ENCODE measurements at regions not wholly inside any gene's neighbourhood (a gene's known extent, or its start where the extent isn't known, plus 50 kb on each side); places are given as distances from the start of the nearest gene placed in this dataset.

DNA sequence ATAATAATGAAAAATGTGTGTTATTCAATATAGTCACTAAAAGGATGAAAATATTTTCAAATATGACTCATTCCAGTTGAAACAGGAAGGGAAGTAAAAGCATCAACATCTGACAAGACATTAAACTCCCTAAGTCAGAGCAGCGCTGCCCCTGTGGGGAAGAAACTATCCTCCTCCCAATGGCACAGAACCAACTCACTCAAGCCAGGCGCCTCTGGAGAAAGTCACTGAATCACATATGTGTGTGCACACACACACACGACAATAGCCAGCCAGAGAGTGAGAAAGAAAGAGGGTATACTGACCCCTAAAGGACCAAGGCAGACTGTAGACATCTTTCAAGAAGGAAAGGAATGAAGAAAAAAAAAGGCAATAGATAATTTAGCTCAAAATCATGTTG is 126.9 kb downstream of the SETD4 start:
- no peak overlapping the region for H3K4me3 Mint-ChIP-seq
- H3K9ac ChIP-seq (ENCODE audit: insufficient read depth, low read length, poor library complexity, severe bottlenecking), result peak overlapping the region; percentile 39
- H3K27ac ChIP-seq (ENCODE audit: low read depth in 1 of 2, low read length in 2 of 2), result peak overlapping the region; percentile 11 to 85
- TF ChIP-seq, protein P1, sequence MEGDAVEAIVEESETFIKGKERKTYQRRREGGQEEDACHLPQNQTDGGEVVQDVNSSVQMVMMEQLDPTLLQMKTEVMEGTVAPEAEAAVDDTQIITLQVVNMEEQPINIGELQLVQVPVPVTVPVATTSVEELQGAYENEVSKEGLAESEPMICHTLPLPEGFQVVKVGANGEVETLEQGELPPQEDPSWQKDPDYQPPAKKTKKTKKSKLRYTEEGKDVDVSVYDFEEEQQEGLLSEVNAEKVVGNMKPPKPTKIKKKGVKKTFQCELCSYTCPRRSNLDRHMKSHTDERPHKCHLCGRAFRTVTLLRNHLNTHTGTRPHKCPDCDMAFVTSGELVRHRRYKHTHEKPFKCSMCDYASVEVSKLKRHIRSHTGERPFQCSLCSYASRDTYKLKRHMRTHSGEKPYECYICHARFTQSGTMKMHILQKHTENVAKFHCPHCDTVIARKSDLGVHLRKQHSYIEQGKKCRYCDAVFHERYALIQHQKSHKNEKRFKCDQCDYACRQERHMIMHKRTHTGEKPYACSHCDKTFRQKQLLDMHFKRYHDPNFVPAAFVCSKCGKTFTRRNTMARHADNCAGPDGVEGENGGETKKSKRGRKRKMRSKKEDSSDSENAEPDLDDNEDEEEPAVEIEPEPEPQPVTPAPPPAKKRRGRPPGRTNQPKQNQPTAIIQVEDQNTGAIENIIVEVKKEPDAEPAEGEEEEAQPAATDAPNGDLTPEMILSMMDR (IDR thresholded peaks at IDR 0.05), result peak; percentile 53
- H3K9me3 Mint-ChIP-seq, result no peaks in the 10 kb centered on the region
- H3K36me3 Mint-ChIP-seq, result no peaks in the 10 kb centered on the region
- peak overlapping the region; percentile 53 for H3K4me2 ChIP-seq (replicated peaks; ENCODE audit: extremely low read depth, low read length, poor library complexity, severe bottlenecking)
- DNase-seq, result peak; percentile 89 to 95 (median 94)
- H3K27me3 ChIP-seq (ENCODE audit: control insufficient read depth in 2 of 2, insufficient read depth in 2 of 2, low read length in 2 of 2), result no peaks in the 10 kb centered on the region
- no peak overlapping the region for H3K27ac Mint-ChIP-seq
- intact Hi-C loops (cut with micrococcal nuclease), result loop anchor here in 1 of 2 donors (5.0 kb wide), 2 partner anchors 886 to 1046 kb away; partner anchors contain the start of gene RUNX1
- H3K36me3 ChIP-seq (replicated peaks in 1 of 2; ENCODE audit: control insufficient read depth in 1 of 2, insufficient read depth in 2 of 2, low read length in 2 of 2), result no peaks in the 10 kb centered on the region
- peak overlapping the region in 1 of 3 experiments; percentile 5 for H3K4me3 ChIP-seq (replicated peaks in 1 of 3; ENCODE audit: low read depth in 2 of 3, low read length in 3 of 3)
- H3K9me3 ChIP-seq (replicated peaks in 1 of 2; ENCODE audit: control insufficient read depth in 1 of 2, insufficient read depth in 1 of 2, low read length in 2 of 2), result no peaks in the 10 kb centered on the region
- H3K79me2 ChIP-seq (ENCODE audit: insufficient read depth, low read length), result no peaks in the 10 kb centered on the region
- no peak overlapping the region for H2AFZ ChIP-seq (ENCODE audit: insufficient read depth, low read depth, low read length, poor library complexity, severe bottlenecking)
- H3K27me3 Mint-ChIP-seq (ENCODE audit: low read depth in 3 of 3), result no peaks in the 10 kb centered on the region
- no peaks in the 10 kb centered on the region for H4K20me1 ChIP-seq (ENCODE audit: insufficient read depth, low read length)
- no peaks in the 10 kb centered on the region for H3K4me1 Mint-ChIP-seq
- WGBS (ENCODE audit: insufficient coverage), result no CpG with 5 or more reads among the region's 3 CpGs
- H3K4me1 ChIP-seq (ENCODE audit: control insufficient read depth in 1 of 2, insufficient read depth in 2 of 2, low read length in 2 of 2), result peaks cover 27 to 32% of the 10 kb centered on the region in 2 donors

GRCh38 chr21:35932232-35932911 is 128.0 kb downstream of the SETD4 start:
- Mint-ChIP-seq H3K27ac (no peak overlapping the region), H3K27me3 (ENCODE audit: low read depth in 3 of 3) (no peaks in the 10 kb centered on the region), H3K9me3 (no peaks in the 10 kb centered on the region), H3K4me1 (no peaks in the 10 kb centered on the region), H3K4me3 (no peak overlapping the region), H3K36me3 (no peaks in the 10 kb centered on the region)
- Histone ChIP-seq H3K79me2 (ENCODE audit: insufficient read depth, low read length) (no peaks in the 10 kb centered on the region), H3K4me3 (replicated peaks in 1 of 3; ENCODE audit: low read depth in 2 of 3, low read length in 3 of 3) (peak overlapping the region in 1 of 3 experiments; percentile 15), H3K27ac (ENCODE audit: low read depth in 1 of 2, low read length in 2 of 2) (peak overlapping the region; percentile 83 to 85), H3K27me3 (ENCODE audit: control insufficient read depth in 2 of 2, insufficient read depth in 2 of 2, low read length in 2 of 2) (no peaks in the 10 kb centered on the region), H3K4me2 (replicated peaks; ENCODE audit: extremely low read depth, low read length, poor library complexity, severe bottlenecking) (peak overlapping the region; percentile 53), H2AFZ (ENCODE audit: insufficient read depth, low read depth, low read length, poor library complexity, severe bottlenecking) (no peak overlapping the region), H3K36me3 (replicated peaks in 1 of 2; ENCODE audit: control insufficient read depth in 1 of 2, insufficient read depth in 2 of 2, low read length in 2 of 2) (no peaks in the 10 kb centered on the region), H3K9me3 (replicated peaks in 1 of 2; ENCODE audit: control insufficient read depth in 1 of 2, insufficient read depth in 1 of 2, low read length in 2 of 2) (no peaks in the 10 kb centered on the region), H3K4me1 (ENCODE audit: control insufficient read depth in 1 of 2, insufficient read depth in 2 of 2, low read length in 2 of 2) (peaks cover 27 to 32% of the 10 kb centered on the region in 2 donors), H3K9ac (ENCODE audit: insufficient read depth, low read length, poor library complexity, severe bottlenecking) (peak overlapping the region; percentile 39), H4K20me1 (ENCODE audit: insufficient read depth, low read length) (no peaks in the 10 kb centered on the region)
- TF ChIP-seq, protein P1 (IDR thresholded peaks at IDR 0.05), result no peak
- 3% methylated on average over 5 of the region's 11 CpGs for WGBS (ENCODE audit: insufficient coverage)
- intact Hi-C loops (cut with micrococcal nuclease), result loop anchor here in 1 of 2 donors (5.0 kb wide), 2 partner anchors 885 to 1045 kb away; partner anchors contain the start of gene RUNX1
- peak; percentile 97 to 99 (median 98) for DNase-seq

Data from CD14-positive monocyte (primary cell).